COLO829 (cell line): ENCODE measurements at regions not wholly inside any gene's neighbourhood (a gene's known extent, or its start where the extent isn't known, plus 50 kb on each side); places are given as distances from the start of the nearest gene placed in this dataset.
A peak's percentile ranks its signal among the peaks of the same experiment; 100 is the strongest.

Source experiments
- DNase-seq: peaks from one replicate; pipeline ENCODE4 v3.0.0; 2012; ENCODE audit warnings: low spot score

GRCh38 chr13:102993348-102993747 is 72.9 kb downstream of the SLC10A2 start:
- peak; percentile 7 for DNase-seq

- DNase-seq: no peak
Measured at GRCh38 chr13:102984210-102984609, 82.0 kb downstream of the SLC10A2 start.

- no peak for DNase-seq
Measured at GRCh38 chr13:102983496-102983895, 82.7 kb downstream of the SLC10A2 start.

- DNase-seq: no peak
Measured at GRCh38 chr13:102980331-102980982, 85.8 kb downstream of the SLC10A2 start.

GRCh38 chr13:102978168-102978567 is 88.0 kb downstream of the SLC10A2 start:
- DNase-seq: no peak

GRCh38 chr13:102977471-102977870 is 88.7 kb downstream of the SLC10A2 start:
- DNase-seq: no peak

- DNase-seq: no peak
Measured at GRCh38 chr13:102974317-102975087, 91.7 kb downstream of the SLC10A2 start.

GRCh38 chr13:102972191-102972590 is 94.0 kb downstream of the SLC10A2 start:
- DNase-seq: no peak

GRCh38 chr13:102970542-102970941 is 95.7 kb downstream of the SLC10A2 start:
- no peak for DNase-seq

- DNase-seq: no peak
Measured at GRCh38 chr13:102968572-102969228, 97.5 kb downstream of the SLC10A2 start.

- DNase-seq: no peak
Measured at GRCh38 chr13:102965802-102966201, 100.4 kb downstream of the SLC10A2 start.

- no peak for DNase-seq
Measured at GRCh38 chr13:102962430-102962829, 103.8 kb downstream of the SLC10A2 start.

- DNase-seq: no peak
Measured at GRCh38 chr13:102960959-102961358, 105.3 kb downstream of the SLC10A2 start.

- DNase-seq: no peak
Measured at GRCh38 chr13:102956449-102956848, 109.8 kb downstream of the SLC10A2 start.

GRCh38 chr13:102954350-102954749 is 108.5 kb downstream of the ERCC5 start:
- no peak for DNase-seq

- DNase-seq: no peak
Measured at GRCh38 chr13:102951808-102952207, 106.0 kb downstream of the ERCC5 start.

- DNase-seq: no peak
Measured at GRCh38 chr13:102947745-102948405, 102.0 kb downstream of the ERCC5 start.

GRCh38 chr13:102945886-102946285 is 100.1 kb downstream of the ERCC5 start:
- DNase-seq: no peak

- no peak for DNase-seq
Measured at GRCh38 chr13:102945324-102945815, 99.5 kb downstream of the ERCC5 start.

GRCh38 chr13:102944821-102945220 is 99.0 kb downstream of the ERCC5 start:
- no peak for DNase-seq

- no peak for DNase-seq
Measured at GRCh38 chr13:102940770-102941169, 94.9 kb downstream of the ERCC5 start.

GRCh38 chr13:102940143-102940542 is 94.3 kb downstream of the ERCC5 start:
- DNase-seq: no peak
